Kidney (tissue), 13 donors: ENCODE measurements at regions not wholly inside any gene's neighbourhood (a gene's known extent, or its start where the extent isn't known, plus 50 kb on each side); places are given as distances from the start of the nearest gene placed in this dataset.

Experiments
- DNase-seq, 5 donors: peaks; one replicate each; pipeline ENCODE4 v3.0.0-alpha.2; 2013 to 2020
- FAIRE-seq: peaks from 2 replicates; lab custom pipeline; 2012; peaks lifted over from hg19 to GRCh38; lab: Jason Lieb, UNC
- H3K27ac ChIP-seq, 2 donors: one replicate each; pipeline ENCODE4 v1.7.0; 2013; ENCODE audit warnings: low read depth in 2 of 2, low read length in 2 of 2, inconsistent platforms in 1 of 2
- H3K27me3 ChIP-seq: one replicate; pipeline ENCODE4 v1.7.1; 2013; ENCODE audit warnings: low read length, inconsistent platforms; ENCODE audit not compliant: control insufficient read depth, insufficient read depth
- H3K36me3 ChIP-seq, 3 donors: one replicate each; pipeline versions ENCODE4 v1.7.0 to v1.7.1; 2013; ENCODE audit warnings: low read length in 3 of 3, control low read depth in 1 of 3, inconsistent platforms in 1 of 3; ENCODE audit not compliant: insufficient read depth in 3 of 3, control insufficient read depth in 2 of 3
- H3K4me1 ChIP-seq, 3 donors: one replicate each; pipeline versions ENCODE4 v1.7.0 to v1.7.1; 2013; ENCODE audit warnings: low read length in 3 of 3, inconsistent platforms in 1 of 3, low read depth in 1 of 3; ENCODE audit not compliant: control insufficient read depth in 2 of 3, insufficient read depth in 2 of 3
- H3K4me3 ChIP-seq, 3 donors: one replicate each; pipeline versions ENCODE4 v1.7.0 to v1.8.1; 2013; ENCODE audit warnings: low read length in 3 of 3, control low read depth in 1 of 3, inconsistent platforms in 1 of 3
- H3K9ac ChIP-seq, 3 donors: one replicate each; pipeline versions ENCODE4 v1.7.0 to v1.7.1; 2013; ENCODE audit warnings: low read length in 3 of 3, control low read depth in 1 of 3, inconsistent platforms in 1 of 3
- H3K9me3 ChIP-seq, 3 donors: one replicate each; pipeline versions ENCODE4 v1.7.0 to v1.7.1; 2013; ENCODE audit warnings: low read length in 3 of 3, control low read depth in 1 of 3, inconsistent platforms in 1 of 3; ENCODE audit not compliant: control insufficient read depth in 2 of 3, insufficient read depth in 1 of 3
- intact Hi-C: fragments of 100-400 bp; cut with DNase I; formaldehyde crosslinking; loops from one replicate; pipeline ENCODE4 v1.11.1; 2022
- TF ChIP-seq, protein P1 (sequence below): IDR thresholded peaks from 3 replicates; pipeline ENCODE4 v1.5.1; 2012; ENCODE audit warnings: mild to moderate bottlenecking, moderate library complexity, borderline replicate concordance; ENCODE audit not compliant: insufficient read depth; ENCODE audit errors: extremely low read depth
- donor health status: control.
- donor health status: control.
- donor health status: control.
- donor health status: control.
- donor health status: control.
- donor health status: DM: yes; HTN: yes; CAD: no.
- donor health status: Normal renal cell carcinoma (clear cell type).

DNA sequence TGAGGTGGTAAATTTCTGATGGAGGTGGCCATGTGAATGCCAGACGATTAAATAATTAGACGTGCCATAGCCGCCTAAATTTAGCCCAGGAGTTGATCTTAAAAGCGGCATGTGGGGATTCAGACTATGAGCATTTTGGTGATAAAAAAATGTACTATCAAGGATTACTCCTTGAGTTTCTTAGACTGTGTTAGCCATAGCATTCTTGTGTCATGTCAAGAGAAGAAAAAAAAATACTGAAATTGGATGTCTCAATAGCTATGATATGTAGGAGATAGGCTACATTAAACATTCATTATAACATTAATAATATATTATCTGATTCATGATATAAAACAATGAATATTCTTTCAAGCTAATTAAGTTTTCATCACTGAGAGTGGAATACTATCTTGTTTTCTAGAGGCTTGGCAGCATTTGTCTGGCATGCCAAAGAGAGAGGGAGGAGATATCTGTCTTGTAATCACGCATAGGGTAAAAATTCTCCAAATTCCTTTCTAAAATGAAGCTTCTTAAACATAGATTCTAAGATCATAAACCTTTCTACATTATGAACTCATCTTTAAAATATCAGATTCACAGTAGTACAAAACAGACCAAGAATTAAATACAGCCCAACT is 727.0 kb downstream of the C12orf50 start:
- Histone ChIP-seq H3K27me3 (no peaks in the 10 kb centered on the region), H3K27ac (no peak overlapping the region), H3K4me3 (no peak overlapping the region), H3K9me3 (no peaks in the 10 kb centered on the region), H3K4me1 (no peaks in the 10 kb centered on the region), H3K9ac (no peak overlapping the region), H3K36me3 (no peaks in the 10 kb centered on the region)
- FAIRE-seq (no peak), DNase-seq (no peak)
- TF ChIP-seq, protein P1, sequence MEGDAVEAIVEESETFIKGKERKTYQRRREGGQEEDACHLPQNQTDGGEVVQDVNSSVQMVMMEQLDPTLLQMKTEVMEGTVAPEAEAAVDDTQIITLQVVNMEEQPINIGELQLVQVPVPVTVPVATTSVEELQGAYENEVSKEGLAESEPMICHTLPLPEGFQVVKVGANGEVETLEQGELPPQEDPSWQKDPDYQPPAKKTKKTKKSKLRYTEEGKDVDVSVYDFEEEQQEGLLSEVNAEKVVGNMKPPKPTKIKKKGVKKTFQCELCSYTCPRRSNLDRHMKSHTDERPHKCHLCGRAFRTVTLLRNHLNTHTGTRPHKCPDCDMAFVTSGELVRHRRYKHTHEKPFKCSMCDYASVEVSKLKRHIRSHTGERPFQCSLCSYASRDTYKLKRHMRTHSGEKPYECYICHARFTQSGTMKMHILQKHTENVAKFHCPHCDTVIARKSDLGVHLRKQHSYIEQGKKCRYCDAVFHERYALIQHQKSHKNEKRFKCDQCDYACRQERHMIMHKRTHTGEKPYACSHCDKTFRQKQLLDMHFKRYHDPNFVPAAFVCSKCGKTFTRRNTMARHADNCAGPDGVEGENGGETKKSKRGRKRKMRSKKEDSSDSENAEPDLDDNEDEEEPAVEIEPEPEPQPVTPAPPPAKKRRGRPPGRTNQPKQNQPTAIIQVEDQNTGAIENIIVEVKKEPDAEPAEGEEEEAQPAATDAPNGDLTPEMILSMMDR = no peak
- intact Hi-C loops = no loop called here

DNA sequence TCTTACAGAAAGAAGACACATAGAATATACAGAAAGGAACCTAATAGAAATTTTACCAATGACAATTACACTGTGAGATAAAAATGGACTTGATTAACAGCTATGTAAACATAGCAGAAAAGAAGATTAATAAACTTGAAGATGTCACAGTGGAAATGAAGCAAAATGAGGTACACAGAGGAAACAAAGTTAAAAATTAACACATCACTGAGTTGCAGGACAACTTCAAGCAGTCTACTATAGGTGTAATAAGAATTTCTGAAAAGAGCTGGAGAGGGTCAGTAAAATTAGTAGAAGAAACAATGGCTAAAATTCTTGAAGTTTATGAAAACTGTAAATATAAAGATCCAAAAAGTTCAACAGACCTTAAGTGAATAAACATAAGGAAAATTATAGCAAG is 738.7 kb downstream of the C12orf50 start:
- Histone ChIP-seq H3K4me1 (no peaks in the 10 kb centered on the region), H3K27me3 (no peaks in the 10 kb centered on the region), H3K9me3 (no peaks in the 10 kb centered on the region), H3K9ac (no peak overlapping the region), H3K4me3 (no peak overlapping the region), H3K36me3 (no peaks in the 10 kb centered on the region), H3K27ac (no peak overlapping the region)
- no peak for FAIRE-seq
- intact Hi-C loops = no loop called here
- TF ChIP-seq, protein P1 = no peak
- no peak for DNase-seq

DNA sequence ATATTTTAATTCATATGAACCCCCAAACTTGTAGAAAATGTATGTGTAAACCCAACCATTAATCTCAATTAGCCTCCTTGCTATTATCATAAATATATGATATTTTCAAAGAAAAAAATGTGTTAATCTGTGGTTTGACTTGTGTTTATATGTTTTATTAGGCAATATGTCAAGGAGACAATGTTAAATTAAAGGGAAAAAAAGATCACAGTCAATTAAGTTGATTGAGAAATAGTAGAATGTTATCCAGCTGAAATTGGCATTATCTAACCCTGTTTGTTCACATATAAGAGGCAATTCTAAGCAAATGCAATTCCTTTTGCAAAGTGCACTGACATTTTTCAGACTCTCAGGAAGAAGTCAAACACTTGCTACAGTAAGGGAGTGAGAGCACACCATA is 745.3 kb downstream of the C12orf50 start:
- TF ChIP-seq, protein P1 = no peak
- no peak for FAIRE-seq
- no peak for DNase-seq
- Histone ChIP-seq H3K9ac (no peak overlapping the region), H3K4me3 (no peak overlapping the region), H3K36me3 (no peaks in the 10 kb centered on the region), H3K4me1 (no peaks in the 10 kb centered on the region), H3K27ac (no peak overlapping the region), H3K27me3 (no peaks in the 10 kb centered on the region), H3K9me3 (no peaks in the 10 kb centered on the region)
- intact Hi-C loops = no loop called here

DNA sequence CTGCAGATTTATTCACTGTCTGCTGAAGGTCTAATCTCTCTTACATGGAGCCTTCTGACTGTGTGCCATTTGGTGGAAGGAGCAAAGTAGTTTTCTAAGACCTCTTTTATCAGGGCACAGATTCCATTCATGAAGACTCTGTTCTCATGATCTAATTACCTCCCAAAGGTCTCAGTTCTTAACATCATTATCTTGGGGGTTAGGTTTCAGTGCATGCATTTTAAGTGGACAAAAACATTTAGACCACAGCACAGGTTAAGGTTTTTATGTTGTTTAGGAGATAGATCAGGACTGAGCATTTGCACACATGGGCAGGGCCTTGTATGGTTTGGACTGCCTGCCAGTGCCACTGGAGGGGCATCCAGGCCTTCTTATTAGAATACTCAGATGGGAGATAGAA is 746.1 kb downstream of the C12orf50 start:
- Histone ChIP-seq H3K9me3 (no peaks in the 10 kb centered on the region), H3K36me3 (no peaks in the 10 kb centered on the region), H3K4me3 (no peak overlapping the region), H3K27ac (no peak overlapping the region), H3K4me1 (no peaks in the 10 kb centered on the region), H3K9ac (no peak overlapping the region), H3K27me3 (no peaks in the 10 kb centered on the region)
- DNase-seq = no peak
- no peak for FAIRE-seq
- TF ChIP-seq, protein P1 = no peak
- intact Hi-C loops = no loop called here
